GM12878 (cell line): ENCODE measurements at regions not wholly inside any gene's neighbourhood (a gene's known extent, or its start where the extent isn't known, plus 50 kb on each side); places are given as distances from the start of the nearest gene placed in this dataset.

Experiments used
- ATAC-seq: fragments of 200-7000 bp; cut with Tn5 transposase; 3 replicates; pipeline ENCODE4 v1.9.1; 2020; ENCODE audit warnings: mild to moderate bottlenecking, moderate library complexity
- BruUV-seq: library from RNA; stranded (reverse); fragments of 400-500 nt; replicated peaks from 2 replicates; lab custom pipeline; 2021; lab: Mats Ljungman, UMichigan
- CTCF ChIA-PET: fragments of 300-600 bp; sonication (Branson Sonifier 250); formaldehyde crosslinking; extraction: SDS; loops from one replicate; lab custom pipeline; 2021; ENCODE audit warnings: inconsistent platforms; lab: Yijun Ruan, JAX
- POLR2A ChIA-PET: fragments of 350-600 bp; formaldehyde crosslinking; extraction: SDS; loops from one replicate; lab custom pipeline; 2021; ENCODE audit warnings: inconsistent platforms; lab: Charles Lee
- RAD21 ChIA-PET: fragments of 300-600 bp; sonication (Branson Sonifier 250); formaldehyde crosslinking; loops from one replicate; lab custom pipeline; 2023; ENCODE audit warnings: antibody characterized with exemption; ENCODE audit not compliant: unreplicated experiment; lab: Charles Lee
- SMC1A ChIA-PET: fragments of 300-600 bp; sonication (Branson Sonifier 250); formaldehyde crosslinking; loops from one replicate; lab custom pipeline; 2023; ENCODE audit not compliant: unreplicated experiment, uncharacterized antibody; lab: Charles Lee
- DNase-seq: peaks from one replicate; pipeline ENCODE4 v3.0.0-alpha.2; 2011; ENCODE audit warnings: low read depth, low spot score
- FAIRE-seq: peaks from 3 replicates; lab custom pipeline; 2011; peaks lifted over from hg19 to GRCh38; lab: Jason Lieb, UNC
- H2AFZ ChIP-seq: 2 replicates; pipeline ENCODE4 v1.6.0; 2011; ENCODE audit warnings: low read depth, low read length, control low read depth; ENCODE audit not compliant: control insufficient read depth
- H3K27ac ChIP-seq: 2 replicates; pipeline ENCODE4 v1.5.1; 2011; ENCODE audit warnings: control low read depth; ENCODE audit not compliant: control insufficient read depth, insufficient read depth
- H3K27me3 ChIP-seq, 2 experiments: replicated peaks in 1 of 2; 2 replicates each; pipeline versions ENCODE4 v1.6.0 to v1.6.1; 2011; ENCODE audit warnings: low read length in 1 of 2; ENCODE audit not compliant: control insufficient read depth in 2 of 2, insufficient read depth in 2 of 2
- H3K36me3 ChIP-seq, 2 experiments: 2 replicates each; pipeline ENCODE4 v1.5.1; 2011; ENCODE audit warnings: low read length in 1 of 2; ENCODE audit not compliant: control insufficient read depth in 2 of 2, insufficient read depth in 2 of 2
- H3K4me1 ChIP-seq: 2 replicates; pipeline ENCODE4 v1.6.1; 2011; ENCODE audit warnings: mild to moderate bottlenecking, low read length, moderate library complexity, mixed read lengths; ENCODE audit not compliant: control insufficient read depth, insufficient read depth
- H3K4me2 ChIP-seq: 2 replicates; pipeline ENCODE4 v1.6.0; 2011; ENCODE audit warnings: control low read depth; ENCODE audit not compliant: control insufficient read depth, insufficient read depth
- H3K4me3 ChIP-seq: fragments of 200-600 bp; sonication (generic); 2 replicates; pipeline ENCODE4 v1.5.1; 2016
- H3K79me2 ChIP-seq: 2 replicates; pipeline ENCODE4 v1.6.0; 2011; ENCODE audit warnings: low read length; ENCODE audit not compliant: control insufficient read depth, insufficient read depth
- H3K9ac ChIP-seq: 2 replicates; pipeline ENCODE4 v1.8.0; 2011; ENCODE audit warnings: low read length, control low read depth, mixed read lengths; ENCODE audit not compliant: control insufficient read depth, insufficient read depth
- H3K9me3 ChIP-seq: replicated peaks from 3 replicates; pipeline ENCODE4 v1.5.1; 2011; ENCODE audit warnings: mild to moderate bottlenecking, low read length; ENCODE audit not compliant: control insufficient read depth, insufficient read depth
- H4K20me1 ChIP-seq: 2 replicates; pipeline ENCODE4 v1.6.0; 2011; ENCODE audit not compliant: control insufficient read depth, insufficient read depth
- ATF3 ChIP-seq: IDR thresholded peaks from 2 replicates; pipeline ENCODE4 v1.6.1; 2011; ENCODE audit warnings: low read depth, mild to moderate bottlenecking, low read length, moderate library complexity, borderline replicate concordance; ENCODE audit errors: extremely low read depth
- CBFB ChIP-seq: IDR thresholded peaks from 2 replicates; pipeline ENCODE4 v1.6.1; 2016; ENCODE audit warnings: antibody characterized with exemption, low read depth
- E2F8 ChIP-seq: fragments of 450-650 bp; IDR thresholded peaks from 2 replicates; pipeline ENCODE4 v1.6.1; 2018; ENCODE audit warnings: mild to moderate bottlenecking, low read depth, moderate library complexity; ENCODE audit not compliant: partially characterized antibody
- GATAD2B ChIP-seq: fragments of 450-650 bp; conservative IDR thresholded peaks from 2 replicates; pipeline ENCODE4 v1.6.1; 2017; ENCODE audit warnings: low read depth, mild to moderate bottlenecking, moderate library complexity
- JUND ChIP-seq: IDR thresholded peaks from 2 replicates; pipeline ENCODE4 v1.6.1; 2012; ENCODE audit warnings: low read depth, mild to moderate bottlenecking, low read length, improper control_type of control experiment, moderate library complexity
- KDM1A ChIP-seq: fragments of 200-600 bp; sonication (generic); IDR thresholded peaks from 2 replicates; pipeline ENCODE4 v1.6.1; 2016; ENCODE audit warnings: borderline replicate concordance
- MEF2B ChIP-seq: fragments of 450-650 bp; IDR thresholded peaks from 2 replicates; pipeline ENCODE4 v1.6.1; 2018; ENCODE audit warnings: mild to moderate bottlenecking, moderate library complexity; ENCODE audit not compliant: partially characterized antibody, poor library complexity, severe bottlenecking
- MTA2 ChIP-seq: fragments of 450-650 bp; IDR thresholded peaks from 2 replicates; pipeline ENCODE4 v1.6.1; 2016; ENCODE audit warnings: low read depth, mild to moderate bottlenecking, moderate library complexity
- NFXL1 ChIP-seq: fragments of 450-650 bp; IDR thresholded peaks from 2 replicates; pipeline ENCODE4 v1.6.1; 2017; ENCODE audit warnings: antibody characterized with exemption, mild to moderate bottlenecking, borderline replicate concordance
- RCOR1 ChIP-seq: conservative IDR thresholded peaks from 2 replicates; pipeline ENCODE4 v1.6.1; 2012; ENCODE audit warnings: low read depth, low read length, improper control_type of control experiment
- SIN3A ChIP-seq: IDR thresholded peaks from 2 replicates; pipeline ENCODE4 v1.6.1; 2012; ENCODE audit warnings: low read depth, low read length, improper control_type of control experiment
- SMAD5 ChIP-seq: IDR thresholded peaks from 2 replicates; pipeline ENCODE4 v1.6.1; 2016; ENCODE audit warnings: antibody characterized with exemption, low read depth
- ZBED1 ChIP-seq: IDR thresholded peaks from 2 replicates; pipeline ENCODE4 v1.6.1; 2016; ENCODE audit warnings: borderline replicate concordance
- WGBS: methylation state at CpG from one replicate; pipeline ENCODE4 v1.1.6; 2016; ENCODE audit warnings: low lambda C conversion rate; ENCODE audit not compliant: insufficient replicate concordance, insufficient coverage; ENCODE audit errors: missing lambda C conversion rate; 5-methylcytosine and 5-hydroxymethylcytosine counted together
- in situ Hi-C: fragments of 300-500 bp; cut with MboI; formaldehyde crosslinking; loops from 9 replicates; pipeline ENCODE4 v1.14.3; 2018; ENCODE audit warnings: mixed read lengths
- intact Hi-C: fragments of 100-400 bp; cut with micrococcal nuclease; formaldehyde crosslinking; loops from one replicate; pipeline ENCODE4 v1.14.2; 2022; ENCODE audit not compliant: unreplicated experiment
- TF ChIP-seq, protein P1 (sequence below): fragments of 450-650 bp; IDR thresholded peaks from 2 replicates; pipeline ENCODE4 v1.6.1; 2017; ENCODE audit warnings: mild to moderate bottlenecking, moderate library complexity

GRCh38 chr1:177755851-177756560 lies 213.9 kb downstream of the SEC16B start:
- POLR2A ChIA-PET = interaction anchor here (0.8 kb wide), 1 partner anchor 24 kb away, joined by 3 read pairs; no protein-coding TSS in a partner anchor
- Histone ChIP-seq H3K4me1 (no peaks in the 10 kb centered on the region), H3K27me3 (no peaks in the 10 kb centered on the region), H3K79me2 (no peaks in the 10 kb centered on the region), H4K20me1 (no peaks in the 10 kb centered on the region), H3K9me3 (no peaks in the 10 kb centered on the region), H3K9ac (no peak overlapping the region), H3K4me2 (no peak overlapping the region), H3K4me3 (no peak overlapping the region), H3K27ac (no peak overlapping the region), H3K36me3 (no peaks in the 10 kb centered on the region), H2AFZ (no peak overlapping the region)
- in situ Hi-C loops (no loop called here), intact Hi-C loops (no loop called here)
- DNase-seq (no peak), FAIRE-seq (no peak), ATAC-seq (no peak)
- SMC1A ChIA-PET = interaction anchor here (1.4 to 1.9 kb wide), 3 partner anchors 8 to 42 kb away, joined by 3 to 5 read pairs (median 5); no protein-coding TSS in a partner anchor
- BruUV-seq = no TSS peak
- TF ChIP-seq MEF2B (peak; percentile 79), RCOR1 (no peak), NFXL1 (no peak), SIN3A (no peak), CBFB (no peak), ZBED1 (no peak), MTA2 (no peak), KDM1A (no peak), GATAD2B (peak; percentile 47; the same call in 1 of the 2 replicates), JUND (no peak), SMAD5 (no peak), E2F8 (no peak), ATF3 (no peak)
- TF ChIP-seq, protein P1, sequence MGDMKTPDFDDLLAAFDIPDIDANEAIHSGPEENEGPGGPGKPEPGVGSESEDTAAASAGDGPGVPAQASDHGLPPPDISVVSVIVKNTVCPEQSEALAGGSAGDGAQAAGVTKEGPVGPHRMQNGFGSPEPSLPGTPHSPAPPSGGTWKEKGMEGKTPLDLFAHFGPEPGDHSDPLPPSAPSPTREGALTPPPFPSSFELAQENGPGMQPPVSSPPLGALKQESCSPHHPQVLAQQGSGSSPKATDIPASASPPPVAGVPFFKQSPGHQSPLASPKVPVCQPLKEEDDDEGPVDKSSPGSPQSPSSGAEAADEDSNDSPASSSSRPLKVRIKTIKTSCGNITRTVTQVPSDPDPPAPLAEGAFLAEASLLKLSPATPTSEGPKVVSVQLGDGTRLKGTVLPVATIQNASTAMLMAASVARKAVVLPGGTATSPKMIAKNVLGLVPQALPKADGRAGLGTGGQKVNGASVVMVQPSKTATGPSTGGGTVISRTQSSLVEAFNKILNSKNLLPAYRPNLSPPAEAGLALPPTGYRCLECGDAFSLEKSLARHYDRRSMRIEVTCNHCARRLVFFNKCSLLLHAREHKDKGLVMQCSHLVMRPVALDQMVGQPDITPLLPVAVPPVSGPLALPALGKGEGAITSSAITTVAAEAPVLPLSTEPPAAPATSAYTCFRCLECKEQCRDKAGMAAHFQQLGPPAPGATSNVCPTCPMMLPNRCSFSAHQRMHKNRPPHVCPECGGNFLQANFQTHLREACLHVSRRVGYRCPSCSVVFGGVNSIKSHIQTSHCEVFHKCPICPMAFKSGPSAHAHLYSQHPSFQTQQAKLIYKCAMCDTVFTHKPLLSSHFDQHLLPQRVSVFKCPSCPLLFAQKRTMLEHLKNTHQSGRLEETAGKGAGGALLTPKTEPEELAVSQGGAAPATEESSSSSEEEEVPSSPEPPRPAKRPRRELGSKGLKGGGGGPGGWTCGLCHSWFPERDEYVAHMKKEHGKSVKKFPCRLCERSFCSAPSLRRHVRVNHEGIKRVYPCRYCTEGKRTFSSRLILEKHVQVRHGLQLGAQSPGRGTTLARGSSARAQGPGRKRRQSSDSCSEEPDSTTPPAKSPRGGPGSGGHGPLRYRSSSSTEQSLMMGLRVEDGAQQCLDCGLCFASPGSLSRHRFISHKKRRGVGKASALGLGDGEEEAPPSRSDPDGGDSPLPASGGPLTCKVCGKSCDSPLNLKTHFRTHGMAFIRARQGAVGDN = no peak
- RAD21 ChIA-PET = no interaction called here
- WGBS = 47% methylated on average over 7 of the region's 7 CpGs
- CTCF ChIA-PET = no interaction called here
